ENCODE measurements at regions not wholly inside any gene's neighbourhood (a gene's known extent, or its start where the extent isn't known, plus 50 kb on each side); places are given as distances from the start of the nearest gene placed in this dataset.

DNA sequence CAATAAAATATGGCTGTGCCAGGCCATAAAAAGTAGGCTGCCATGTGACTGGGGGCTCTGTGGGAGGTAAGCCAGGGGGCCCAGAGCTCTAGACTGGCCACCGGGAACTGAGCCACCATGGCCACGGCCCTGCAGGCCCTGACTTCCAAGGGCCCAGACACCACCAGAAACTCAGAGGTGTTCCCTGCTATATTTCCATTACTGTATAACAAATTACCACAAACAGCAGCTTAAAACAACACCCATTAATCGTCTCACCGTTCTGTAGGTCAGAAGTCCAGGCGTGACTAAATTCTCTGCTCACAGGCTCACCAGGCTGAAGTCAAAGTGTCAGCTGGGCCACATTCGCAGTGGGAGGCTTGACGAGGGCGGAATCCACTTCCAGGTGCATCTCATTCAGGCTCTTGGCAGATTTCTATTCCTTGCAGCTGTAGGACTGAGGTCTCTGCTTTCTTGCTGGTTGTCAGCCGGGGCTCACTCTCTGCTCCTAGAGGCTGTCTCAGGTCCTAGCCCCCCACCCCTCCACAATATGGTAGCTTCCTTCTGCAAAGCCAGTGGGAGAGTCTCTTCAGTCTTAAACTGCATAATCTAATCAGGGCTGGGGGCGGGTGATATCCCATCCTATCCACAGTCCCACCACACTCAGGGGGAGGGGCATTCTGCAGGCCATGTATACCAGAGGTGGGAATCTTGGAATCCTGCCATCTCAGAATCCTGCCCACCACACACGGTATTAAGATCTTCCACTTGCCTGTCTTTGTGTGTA, 125.4 kb downstream of the C5orf15 start:
- no peak for TF ChIP-seq CTCF (conservative IDR thresholded peaks at IDR 0.05; ENCODE audit: low read depth, low read length)
- no peak overlapping the region for H3K4me3 ChIP-seq (ENCODE audit: low read depth, low read length)
- DNase-seq (ENCODE audit: low read depth) = no peak

DNA sequence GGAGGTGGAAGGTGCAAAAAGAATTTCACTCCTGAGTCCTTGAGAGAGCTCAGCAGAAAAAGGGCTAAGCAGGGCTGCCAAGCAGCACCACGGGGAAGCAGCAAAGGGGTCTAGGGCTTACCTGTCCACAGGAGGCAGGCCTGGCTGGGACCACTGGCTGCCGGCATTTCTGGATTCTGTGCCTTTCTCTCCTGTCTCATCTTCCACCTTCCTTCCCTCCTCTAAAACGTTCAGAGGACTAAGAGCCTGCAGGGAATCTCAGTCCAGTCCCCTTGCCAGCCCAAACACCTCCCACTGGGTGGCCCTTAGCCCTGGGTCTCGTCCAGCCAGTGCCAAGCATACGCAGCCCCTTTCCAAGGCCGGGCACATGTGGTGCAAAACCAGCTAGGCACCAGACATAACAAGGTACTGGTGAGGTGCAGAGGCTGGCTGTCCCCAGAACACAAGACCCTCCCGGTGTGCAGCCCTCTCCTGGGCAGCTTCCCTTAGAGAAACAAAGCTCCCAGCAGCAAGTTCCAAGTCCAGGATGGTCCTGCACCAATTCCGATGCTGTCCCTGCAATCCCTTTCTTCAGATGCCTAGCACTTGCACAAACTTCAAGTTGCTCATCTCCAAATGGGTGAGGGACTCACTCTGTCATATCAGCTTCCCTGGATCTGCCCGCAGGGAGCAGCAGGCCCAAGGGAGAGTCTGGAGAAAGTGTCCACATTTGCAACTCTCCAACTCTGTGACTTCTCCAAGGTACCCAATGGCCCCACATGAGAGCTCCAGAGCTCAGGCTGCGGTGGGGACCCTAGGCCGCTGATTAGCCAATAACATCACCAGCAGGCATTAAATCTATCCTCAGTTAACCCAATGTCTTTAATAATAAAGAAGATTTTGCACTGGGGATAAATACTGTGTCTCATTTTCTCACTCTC, 126.3 kb downstream of the C5orf15 start:
- DNase-seq (ENCODE audit: low read depth) = no peak
- no peak overlapping the region for H3K4me3 ChIP-seq (ENCODE audit: low read depth, low read length)
- no peak for TF ChIP-seq CTCF (conservative IDR thresholded peaks at IDR 0.05; ENCODE audit: low read depth, low read length)

- DNase-seq (ENCODE audit: low read depth) = no peak
- H3K4me3 ChIP-seq (ENCODE audit: low read depth, low read length) = no peak overlapping the region
- TF ChIP-seq CTCF (conservative IDR thresholded peaks at IDR 0.05; ENCODE audit: low read depth, low read length) = no peak
Measured at GRCh38 chr5:133840168-133840567, 128.3 kb downstream of the C5orf15 start.

- no peak for DNase-seq (ENCODE audit: low read depth)
- no peak for TF ChIP-seq CTCF (conservative IDR thresholded peaks at IDR 0.05; ENCODE audit: low read depth, low read length)
- no peak overlapping the region for H3K4me3 ChIP-seq (ENCODE audit: low read depth, low read length)
Measured at GRCh38 chr5:133839721-133840120, 128.7 kb downstream of the C5orf15 start.

DNA sequence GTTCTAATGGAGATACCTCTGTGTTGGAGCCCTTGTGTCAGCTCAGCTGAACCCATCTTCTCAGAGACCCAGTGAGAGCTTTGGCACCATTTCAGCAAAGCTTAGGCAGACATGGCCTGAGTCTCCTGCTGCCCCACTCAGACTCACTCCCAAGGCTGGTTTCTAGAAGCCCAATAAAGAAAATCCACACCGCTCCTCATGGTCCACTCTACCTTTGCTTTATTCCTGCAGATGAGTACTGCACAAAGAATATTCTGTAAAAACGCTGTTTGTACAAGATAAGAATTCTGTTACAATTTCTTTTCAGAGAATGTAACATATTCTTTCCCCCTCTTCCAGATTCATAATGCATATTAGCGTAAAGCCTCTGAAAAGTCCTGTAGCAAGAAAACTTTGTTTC, 129.3 kb downstream of the C5orf15 start:
- TF ChIP-seq CTCF (conservative IDR thresholded peaks at IDR 0.05; ENCODE audit: low read depth, low read length) = no peak
- DNase-seq (ENCODE audit: low read depth) = no peak
- H3K4me3 ChIP-seq (ENCODE audit: low read depth, low read length) = no peak overlapping the region

DNA sequence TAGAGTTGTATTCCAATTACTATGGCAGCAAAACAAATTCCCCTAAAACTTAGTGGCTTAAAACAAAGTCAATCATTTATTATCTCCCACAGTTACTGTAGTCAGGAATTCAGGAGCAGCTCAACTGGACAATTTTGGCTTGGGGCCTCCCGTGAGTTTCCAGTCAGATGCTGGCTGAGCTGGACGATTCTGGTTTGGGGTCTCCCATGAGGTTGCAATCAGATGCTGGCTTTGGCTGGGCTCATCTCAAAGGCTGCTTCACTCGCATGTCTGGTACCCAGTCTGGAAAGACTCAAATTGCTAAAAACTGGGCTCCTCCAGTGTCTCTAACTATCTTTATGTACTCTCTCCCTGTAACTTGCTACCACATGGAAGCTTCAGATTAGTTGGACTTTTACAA, 130.1 kb downstream of the C5orf15 start:
- no peak for DNase-seq (ENCODE audit: low read depth)
- no peak overlapping the region for H3K4me3 ChIP-seq (ENCODE audit: low read depth, low read length)
- TF ChIP-seq CTCF (conservative IDR thresholded peaks at IDR 0.05; ENCODE audit: low read depth, low read length) = no peak
